CD4-positive, alpha-beta T cell (primary cell): ENCODE measurements at regions not wholly inside any gene's neighbourhood (a gene's known extent, or its start where the extent isn't known, plus 50 kb on each side); places are given as distances from the start of the nearest gene placed in this dataset.

Experiments used
- ATAC-seq: fragments of 200-7000 bp; cut with Tn5 transposase; one replicate; pipeline ENCODE4 v1.10.0; 2022; ENCODE audit warnings: mild to moderate bottlenecking; ENCODE audit not compliant: poor library complexity
- CTCF ChIA-PET: fragments of 350-600 bp; sonication (Branson Sonifier 250); formaldehyde crosslinking; loops from one replicate; lab custom pipeline; 2021; ENCODE audit warnings: antibody characterized with exemption, inconsistent platforms; lab: Charles Lee
- POLR2A ChIA-PET: fragments of 350-600 bp; sonication (Branson Sonifier 250); formaldehyde crosslinking; loops from one replicate; lab custom pipeline; 2021; ENCODE audit warnings: antibody characterized with exemption, inconsistent platforms; lab: Charles Lee
- DNase-seq, 14 experiments: peaks; one replicate each; pipeline ENCODE4 v3.0.0-alpha.2; 2013 to 2020; ENCODE audit warnings: mixed read lengths in 2 of 14
- H3K27ac ChIP-seq, 2 donors: one replicate each; pipeline versions ENCODE4 v1.5.1 to v1.7.0; 2013; ENCODE audit warnings: low read length in 2 of 2, low read depth in 1 of 2, mild to moderate bottlenecking in 1 of 2
- H3K27me3 ChIP-seq, 2 experiments: 1 replicate in 1 of 2; 2 replicates in 1 of 2; pipeline versions ENCODE4 v1.6.1 to v1.7.0; 2013; ENCODE audit warnings: low read length in 2 of 2, control low read depth in 1 of 2, mild to moderate bottlenecking in 1 of 2, moderate library complexity in 1 of 2; ENCODE audit not compliant: insufficient read depth in 2 of 2, control insufficient read depth in 1 of 2
- H3K36me3 ChIP-seq: one replicate; pipeline ENCODE4 v1.6.1; 2013; ENCODE audit warnings: low read length, control low read depth; ENCODE audit not compliant: insufficient read depth
- H3K4me1 ChIP-seq: one replicate; pipeline ENCODE4 v1.6.1; 2013; ENCODE audit warnings: low read length, control low read depth; ENCODE audit not compliant: insufficient read depth
- H3K4me3 ChIP-seq: one replicate; pipeline ENCODE4 v1.5.1; 2013; ENCODE audit warnings: mild to moderate bottlenecking, low read length, moderate library complexity
- H3K9me3 ChIP-seq, 2 experiments: 1 replicate in 1 of 2; 2 replicates in 1 of 2; pipeline versions ENCODE4 v1.6.1 to v1.7.0; 2013; ENCODE audit warnings: low read length in 2 of 2, mild to moderate bottlenecking in 2 of 2, control low read depth in 1 of 2, moderate library complexity in 1 of 2; ENCODE audit not compliant: control insufficient read depth in 1 of 2, insufficient read depth in 1 of 2
- H3K27ac Mint-ChIP-seq: one replicate; pipeline ENCODE4 v1.8.0; 2020; ENCODE audit warnings: mixed read lengths
- H3K27me3 Mint-ChIP-seq: one replicate; pipeline ENCODE4 v1.8.0; 2021; ENCODE audit warnings: mixed read lengths
- H3K36me3 Mint-ChIP-seq: one replicate; pipeline ENCODE4 v1.8.0; 2021; ENCODE audit warnings: low read depth, mixed read lengths
- H3K4me1 Mint-ChIP-seq: one replicate; pipeline ENCODE4 v1.8.0; 2021; ENCODE audit warnings: low read depth, mixed read lengths
- H3K4me3 Mint-ChIP-seq: one replicate; pipeline ENCODE4 v1.8.0; 2020; ENCODE audit warnings: mild to moderate bottlenecking, mixed read lengths
- H3K9me3 Mint-ChIP-seq: one replicate; pipeline ENCODE4 v1.8.0; 2020; ENCODE audit warnings: mixed read lengths
- intact Hi-C, 2 experiments: fragments of 100-400 bp; cut with DNase I in 1 of 2; cut with micrococcal nuclease in 1 of 2; formaldehyde crosslinking; loops; one replicate each; pipeline versions ENCODE4 v1.15.1 to v1.9.0; 2023 to 2025; cut with DNase I, micrococcal nuclease
- TF ChIP-seq, protein P1 (sequence below): fragments of 200-600 bp; IDR thresholded peaks from one replicate; pipeline ENCODE4 v1.8.0; 2022; ENCODE audit warnings: antibody characterized with exemption, mild to moderate bottlenecking

DNA sequence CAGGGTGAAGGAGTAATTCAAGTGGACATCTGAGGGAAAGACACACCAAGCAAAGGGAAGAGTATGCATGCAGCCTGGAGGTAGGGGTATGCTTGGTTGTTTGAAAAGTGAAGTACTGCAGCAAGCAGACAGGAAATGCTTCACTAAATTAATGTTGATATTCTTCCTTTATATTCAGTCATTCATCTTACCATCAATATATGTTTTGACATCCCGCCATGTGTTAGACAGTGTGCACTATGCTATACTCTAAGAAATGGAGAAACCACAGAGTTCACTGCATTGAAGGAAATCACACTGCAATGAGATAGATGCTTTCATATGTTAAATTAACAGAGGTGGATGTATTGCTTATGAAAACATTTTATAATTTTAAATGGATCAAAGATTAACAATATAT is 82.9 kb downstream of the HSPA13 start:
- POLR2A ChIA-PET, result no interaction called here
- CTCF ChIA-PET, result no interaction called here
- no peak overlapping the region for H3K4me3 Mint-ChIP-seq
- no peaks in the 10 kb centered on the region for H3K4me1 ChIP-seq
- TF ChIP-seq, protein P1, sequence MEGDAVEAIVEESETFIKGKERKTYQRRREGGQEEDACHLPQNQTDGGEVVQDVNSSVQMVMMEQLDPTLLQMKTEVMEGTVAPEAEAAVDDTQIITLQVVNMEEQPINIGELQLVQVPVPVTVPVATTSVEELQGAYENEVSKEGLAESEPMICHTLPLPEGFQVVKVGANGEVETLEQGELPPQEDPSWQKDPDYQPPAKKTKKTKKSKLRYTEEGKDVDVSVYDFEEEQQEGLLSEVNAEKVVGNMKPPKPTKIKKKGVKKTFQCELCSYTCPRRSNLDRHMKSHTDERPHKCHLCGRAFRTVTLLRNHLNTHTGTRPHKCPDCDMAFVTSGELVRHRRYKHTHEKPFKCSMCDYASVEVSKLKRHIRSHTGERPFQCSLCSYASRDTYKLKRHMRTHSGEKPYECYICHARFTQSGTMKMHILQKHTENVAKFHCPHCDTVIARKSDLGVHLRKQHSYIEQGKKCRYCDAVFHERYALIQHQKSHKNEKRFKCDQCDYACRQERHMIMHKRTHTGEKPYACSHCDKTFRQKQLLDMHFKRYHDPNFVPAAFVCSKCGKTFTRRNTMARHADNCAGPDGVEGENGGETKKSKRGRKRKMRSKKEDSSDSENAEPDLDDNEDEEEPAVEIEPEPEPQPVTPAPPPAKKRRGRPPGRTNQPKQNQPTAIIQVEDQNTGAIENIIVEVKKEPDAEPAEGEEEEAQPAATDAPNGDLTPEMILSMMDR, result no peak
- no peaks in the 10 kb centered on the region for H3K4me1 Mint-ChIP-seq
- no peak for DNase-seq
- ATAC-seq, result no peak
- H3K36me3 ChIP-seq, result no peaks in the 10 kb centered on the region
- H3K27ac Mint-ChIP-seq, result no peak overlapping the region
- intact Hi-C loops, result no loop called here
- H3K9me3 Mint-ChIP-seq, result no peaks in the 10 kb centered on the region
- H3K36me3 Mint-ChIP-seq, result no peaks in the 10 kb centered on the region
- no peaks in the 10 kb centered on the region for H3K27me3 ChIP-seq
- peaks cover 6% of the 10 kb centered on the region for H3K27me3 Mint-ChIP-seq
- H3K27ac ChIP-seq, result no peak overlapping the region
- no peaks in the 10 kb centered on the region for H3K9me3 ChIP-seq
- H3K4me3 ChIP-seq, result no peak overlapping the region

DNA sequence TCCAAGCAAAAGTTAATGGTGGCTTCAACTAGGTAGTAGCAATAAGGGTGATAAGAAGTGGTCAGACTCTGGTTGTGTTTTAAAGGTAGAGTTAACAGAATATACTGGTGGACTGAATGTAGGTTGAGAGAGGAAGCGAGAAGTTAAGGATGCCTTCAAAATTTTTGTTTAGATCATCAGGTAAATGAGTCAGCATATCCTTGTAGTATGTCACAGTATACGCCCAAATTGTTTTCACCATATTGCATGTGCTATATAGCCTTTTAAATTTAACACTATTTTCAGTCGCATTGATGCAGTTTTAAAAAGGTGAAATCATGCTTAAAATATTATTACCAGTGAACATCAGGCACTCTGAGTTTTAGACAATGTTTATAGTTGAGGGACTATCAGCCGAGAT is 74.6 kb downstream of the RBM11 start:
- no peak for ATAC-seq
- no peaks in the 10 kb centered on the region for H3K9me3 Mint-ChIP-seq
- DNase-seq, result no peak
- POLR2A ChIA-PET, result no interaction called here
- TF ChIP-seq, protein P1, result no peak
- Histone ChIP-seq H3K4me3 (no peak overlapping the region), H3K4me1 (no peaks in the 10 kb centered on the region), H3K27me3 (no peaks in the 10 kb centered on the region), H3K36me3 (no peaks in the 10 kb centered on the region), H3K27ac (no peak overlapping the region), H3K9me3 (no peaks in the 10 kb centered on the region)
- no peaks in the 10 kb centered on the region for H3K4me1 Mint-ChIP-seq
- no peaks in the 10 kb centered on the region for H3K27me3 Mint-ChIP-seq
- no peak overlapping the region for H3K27ac Mint-ChIP-seq
- CTCF ChIA-PET, result no interaction called here
- no peaks in the 10 kb centered on the region for H3K36me3 Mint-ChIP-seq
- H3K4me3 Mint-ChIP-seq, result no peak overlapping the region
- intact Hi-C loops, result no loop called here

DNA sequence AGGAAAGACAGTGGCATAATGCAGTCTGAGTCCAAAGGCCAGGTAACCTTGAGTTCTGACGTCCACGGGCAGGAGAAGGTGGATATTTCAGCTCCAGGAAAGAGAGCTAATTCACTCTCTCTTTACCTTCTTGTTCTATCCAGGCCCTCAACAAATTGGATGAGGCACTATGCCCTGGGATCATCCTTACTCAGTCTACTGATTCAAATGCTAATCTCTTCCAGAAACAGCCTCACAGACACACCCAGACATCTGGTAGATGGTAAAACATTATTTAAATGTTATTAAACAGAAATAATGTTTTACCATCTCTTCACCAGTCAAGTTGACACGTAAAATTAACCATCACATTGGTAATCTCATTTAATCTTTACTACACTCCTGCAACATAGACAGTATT is 73.0 kb downstream of the RBM11 start:
- Histone ChIP-seq H3K36me3 (no peaks in the 10 kb centered on the region), H3K4me1 (no peaks in the 10 kb centered on the region), H3K9me3 (no peaks in the 10 kb centered on the region), H3K4me3 (no peak overlapping the region), H3K27me3 (no peaks in the 10 kb centered on the region), H3K27ac (no peak overlapping the region)
- intact Hi-C loops, result no loop called here
- POLR2A ChIA-PET, result no interaction called here
- no peak overlapping the region for H3K4me3 Mint-ChIP-seq
- ATAC-seq, result no peak
- H3K9me3 Mint-ChIP-seq, result no peaks in the 10 kb centered on the region
- H3K27me3 Mint-ChIP-seq, result no peaks in the 10 kb centered on the region
- TF ChIP-seq, protein P1, result no peak
- no peak overlapping the region for H3K27ac Mint-ChIP-seq
- H3K36me3 Mint-ChIP-seq, result no peaks in the 10 kb centered on the region
- DNase-seq, result no peak
- CTCF ChIA-PET, result no interaction called here
- H3K4me1 Mint-ChIP-seq, result no peaks in the 10 kb centered on the region
